K562 (cell line): ENCODE measurements at regions not wholly inside any gene's neighbourhood (a gene's known extent, or its start where the extent isn't known, plus 50 kb on each side); places are given as distances from the start of the nearest gene placed in this dataset.

Experiments
- ATAC-seq: fragments of 200-7000 bp; cut with Tn5 transposase; 3 replicates; pipeline ENCODE4 v1.9.1; 2020; ENCODE audit warnings: moderate library complexity
- BruUV-seq: library from RNA; stranded (reverse); fragments of 400-500 nt; replicated peaks from 2 replicates; lab custom pipeline; 2021; lab: Mats Ljungman, UMichigan
- CTCF ChIA-PET: fragments of 300-600 bp; formaldehyde crosslinking; extraction: SDS; loops from one replicate; lab custom pipeline; 2021; ENCODE audit warnings: low intra/inter-chr PET ratio; lab: Yijun Ruan, JAX
- POLR2A ChIA-PET: fragments of 300-600, 350-650 bp; sonication (Branson Sonifier 250); formaldehyde crosslinking; extraction: SDS; loops from one replicate; lab custom pipeline; 2021; ENCODE audit warnings: antibody characterized with exemption, inconsistent platforms; lab: Yijun Ruan, JAX
- DNase-seq, 4 experiments: peaks; one replicate each; pipeline versions ENCODE4 v3.0.0 to v3.0.0-alpha.2; 2011 to 2018; ENCODE audit warnings: low spot score in 3 of 4, mixed read lengths in 3 of 4; ENCODE audit errors: extremely low read depth in 1 of 4
- FAIRE-seq: peaks from 2 replicates; lab custom pipeline; 2011; peaks lifted over from hg19 to GRCh38; lab: Jason Lieb, UNC
- H2AFZ ChIP-seq: 2 replicates; pipeline ENCODE4 v1.6.0; 2011; ENCODE audit warnings: low read depth, low read length, control low read depth, inconsistent platforms
- H3K27ac ChIP-seq: fragments of 200-600 bp; 3 replicates; pipeline ENCODE4 v1.8.0; 2011; ENCODE audit warnings: low read depth, mild to moderate bottlenecking, control low read depth, inconsistent platforms, low read length, moderate library complexity, mixed read lengths; ENCODE audit errors: extremely low read depth
- H3K27me3 ChIP-seq, 2 experiments: fragments of 300-600 bp in 1 of 2; 2 replicates in 1 of 2; 3 replicates in 1 of 2; pipeline versions ENCODE4 v1.6.0 to v1.8.0; 2011; ENCODE audit warnings: inconsistent platforms in 2 of 2, low read length in 2 of 2, mild to moderate bottlenecking in 1 of 2, mixed read lengths in 1 of 2, moderate library complexity in 1 of 2; ENCODE audit not compliant: control insufficient read depth in 2 of 2, insufficient read depth in 2 of 2
- H3K36me3 ChIP-seq: fragments of 300-600 bp; 3 replicates; pipeline ENCODE4 v1.8.0; 2011; ENCODE audit warnings: mild to moderate bottlenecking, low read length, inconsistent platforms; ENCODE audit not compliant: control insufficient read depth, insufficient read depth
- H3K4me1 ChIP-seq, 2 experiments: fragments of 200-600 bp in 1 of 2; replicated peaks in 1 of 2; 2 replicates in 1 of 2; 3 replicates in 1 of 2; pipeline versions ENCODE4 v1.5.1 to v1.8.0; 2011; ENCODE audit warnings: inconsistent platforms in 2 of 2, low read length in 2 of 2, mild to moderate bottlenecking in 1 of 2, mixed read lengths in 1 of 2, moderate library complexity in 1 of 2; ENCODE audit not compliant: control insufficient read depth in 2 of 2, insufficient read depth in 2 of 2
- H3K4me2 ChIP-seq: 2 replicates; pipeline ENCODE4 v1.6.1; 2011; ENCODE audit warnings: low read length, control low read depth, inconsistent platforms, mixed read lengths; ENCODE audit not compliant: insufficient read depth
- H3K4me3 ChIP-seq: fragments of 200-600 bp; sonication (generic), shearing (Covaris generic); 2 replicates; pipeline ENCODE4 v1.5.1; 2016; ENCODE audit warnings: control low read depth, inconsistent platforms
- H3K79me2 ChIP-seq: fragments of 200-600 bp; 3 replicates; pipeline ENCODE4 v1.8.0; 2011; ENCODE audit warnings: low read length, inconsistent platforms; ENCODE audit not compliant: control insufficient read depth, insufficient read depth
- H3K9ac ChIP-seq, 2 experiments: 2 replicates each; pipeline versions ENCODE4 v1.6.0 to v1.6.1; 2011; ENCODE audit warnings: low read depth in 2 of 2, low read length in 2 of 2, control low read depth in 1 of 2, inconsistent platforms in 1 of 2, mild to moderate bottlenecking in 1 of 2, mixed read lengths in 1 of 2; ENCODE audit not compliant: insufficient read depth in 1 of 2
- H3K9me1 ChIP-seq: one replicate; pipeline ENCODE4 v1.6.0; 2011; ENCODE audit warnings: inconsistent platforms, mild to moderate bottlenecking, low read length, moderate library complexity; ENCODE audit not compliant: control insufficient read depth, insufficient read depth
- H3K9me3 ChIP-seq: replicated peaks from 2 replicates; pipeline ENCODE4 v1.5.1; 2011; ENCODE audit warnings: low read depth, low read length, inconsistent platforms; ENCODE audit not compliant: control insufficient read depth, insufficient read depth
- H4K20me1 ChIP-seq: replicated peaks from 2 replicates; pipeline ENCODE4 v1.6.1; 2011; ENCODE audit warnings: low read length, inconsistent platforms, mixed read lengths; ENCODE audit not compliant: control insufficient read depth, insufficient read depth
- GABPB2 ChIP-seq: fragments of 250-450 bp; sonication (Bioruptor Pico); conservative IDR thresholded peaks from 2 replicates; pipeline ENCODE4 v1.5.1; 2021; ENCODE audit warnings: mild to moderate bottlenecking
- ZNF431 ChIP-seq: sonication (generic); formaldehyde crosslinking; IDR thresholded peaks from 2 replicates; pipeline ENCODE4 v1.8.0; 2022; ENCODE audit warnings: mild to moderate bottlenecking, missing genetic modification reagents
- WGBS: fragments of 100-300 bp; shearing (Covaris generic); methylation state at CpG from one replicate; pipeline ENCODE4 v1.1.6; 2016; ENCODE audit warnings: low coverage, mixed read lengths; ENCODE audit not compliant: insufficient coverage; ENCODE audit errors: missing lambda C conversion rate; 5-methylcytosine and 5-hydroxymethylcytosine counted together
- in situ Hi-C: fragments of 300-500 bp; cut with MboI; formaldehyde crosslinking; loops from 4 replicates; pipeline ENCODE4 v1.15.0; 2018; ENCODE audit warnings: inconsistent platforms, mixed read lengths
- intact Hi-C: fragments of 100-400 bp; cut with micrococcal nuclease; formaldehyde crosslinking; loops from 2 replicates; pipeline ENCODE4 v1.14.2; 2022
- TF ChIP-seq, protein P1 (sequence below): fragments of 250-450 bp; sonication (Bioruptor Pico); IDR thresholded peaks from 2 replicates; pipeline ENCODE4 v1.4.0; 2020
- TF ChIP-seq, protein P2 (sequence below): fragments of 200-600 bp; sonication (generic); IDR thresholded peaks from one replicate; pipeline ENCODE4 v1.6.1; 2012; ENCODE audit warnings: mild to moderate bottlenecking, low read depth, low read length, inconsistent platforms

DNA sequence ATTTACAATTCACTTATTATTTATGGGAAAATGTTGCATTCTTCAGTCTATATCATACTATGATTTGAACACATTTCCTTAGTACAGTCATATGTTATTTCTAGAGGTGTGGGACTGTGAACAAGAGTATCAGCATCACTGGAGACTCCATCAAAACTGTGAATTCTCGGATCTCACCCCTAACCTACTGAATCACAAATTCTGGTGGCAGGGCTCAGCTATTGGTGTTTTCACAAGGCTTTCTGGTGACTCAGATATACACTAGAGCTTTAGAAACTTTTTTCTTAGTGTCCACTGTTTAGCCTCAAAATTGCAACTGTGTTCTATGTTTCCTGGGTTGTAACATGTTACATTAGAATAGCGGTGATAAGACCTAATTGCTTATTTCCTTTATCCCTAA is 352.9 kb upstream of the DDI1 start:
- no peak for FAIRE-seq
- POLR2A ChIA-PET, result no interaction called here
- in situ Hi-C loops, result no loop called here
- 0% methylated on average over 2 of the region's 2 CpGs for WGBS
- BruUV-seq, result no TSS peak
- Histone ChIP-seq H3K4me1 (no peaks in the 10 kb centered on the region), H3K27me3 (no peaks in the 10 kb centered on the region), H3K9me3 (no peaks in the 10 kb centered on the region), H3K79me2 (no peaks in the 10 kb centered on the region), H3K4me2 (no peak overlapping the region), H3K36me3 (no peaks in the 10 kb centered on the region), H3K4me3 (no peak overlapping the region), H4K20me1 (no peaks in the 10 kb centered on the region), H3K9ac (no peak overlapping the region), H2AFZ (no peak overlapping the region), H3K9me1 (no peaks in the 10 kb centered on the region), H3K27ac (no peak overlapping the region)
- ATAC-seq, result no peak
- CTCF ChIA-PET, result no interaction called here
- intact Hi-C loops, result no loop called here
- DNase-seq, result no peak
- TF ChIP-seq ZNF431 (CRISPR knock-in tag) (no peak), GABPB2 (CRISPR knock-in tag) (no peak)
- TF ChIP-seq, protein P1, sequence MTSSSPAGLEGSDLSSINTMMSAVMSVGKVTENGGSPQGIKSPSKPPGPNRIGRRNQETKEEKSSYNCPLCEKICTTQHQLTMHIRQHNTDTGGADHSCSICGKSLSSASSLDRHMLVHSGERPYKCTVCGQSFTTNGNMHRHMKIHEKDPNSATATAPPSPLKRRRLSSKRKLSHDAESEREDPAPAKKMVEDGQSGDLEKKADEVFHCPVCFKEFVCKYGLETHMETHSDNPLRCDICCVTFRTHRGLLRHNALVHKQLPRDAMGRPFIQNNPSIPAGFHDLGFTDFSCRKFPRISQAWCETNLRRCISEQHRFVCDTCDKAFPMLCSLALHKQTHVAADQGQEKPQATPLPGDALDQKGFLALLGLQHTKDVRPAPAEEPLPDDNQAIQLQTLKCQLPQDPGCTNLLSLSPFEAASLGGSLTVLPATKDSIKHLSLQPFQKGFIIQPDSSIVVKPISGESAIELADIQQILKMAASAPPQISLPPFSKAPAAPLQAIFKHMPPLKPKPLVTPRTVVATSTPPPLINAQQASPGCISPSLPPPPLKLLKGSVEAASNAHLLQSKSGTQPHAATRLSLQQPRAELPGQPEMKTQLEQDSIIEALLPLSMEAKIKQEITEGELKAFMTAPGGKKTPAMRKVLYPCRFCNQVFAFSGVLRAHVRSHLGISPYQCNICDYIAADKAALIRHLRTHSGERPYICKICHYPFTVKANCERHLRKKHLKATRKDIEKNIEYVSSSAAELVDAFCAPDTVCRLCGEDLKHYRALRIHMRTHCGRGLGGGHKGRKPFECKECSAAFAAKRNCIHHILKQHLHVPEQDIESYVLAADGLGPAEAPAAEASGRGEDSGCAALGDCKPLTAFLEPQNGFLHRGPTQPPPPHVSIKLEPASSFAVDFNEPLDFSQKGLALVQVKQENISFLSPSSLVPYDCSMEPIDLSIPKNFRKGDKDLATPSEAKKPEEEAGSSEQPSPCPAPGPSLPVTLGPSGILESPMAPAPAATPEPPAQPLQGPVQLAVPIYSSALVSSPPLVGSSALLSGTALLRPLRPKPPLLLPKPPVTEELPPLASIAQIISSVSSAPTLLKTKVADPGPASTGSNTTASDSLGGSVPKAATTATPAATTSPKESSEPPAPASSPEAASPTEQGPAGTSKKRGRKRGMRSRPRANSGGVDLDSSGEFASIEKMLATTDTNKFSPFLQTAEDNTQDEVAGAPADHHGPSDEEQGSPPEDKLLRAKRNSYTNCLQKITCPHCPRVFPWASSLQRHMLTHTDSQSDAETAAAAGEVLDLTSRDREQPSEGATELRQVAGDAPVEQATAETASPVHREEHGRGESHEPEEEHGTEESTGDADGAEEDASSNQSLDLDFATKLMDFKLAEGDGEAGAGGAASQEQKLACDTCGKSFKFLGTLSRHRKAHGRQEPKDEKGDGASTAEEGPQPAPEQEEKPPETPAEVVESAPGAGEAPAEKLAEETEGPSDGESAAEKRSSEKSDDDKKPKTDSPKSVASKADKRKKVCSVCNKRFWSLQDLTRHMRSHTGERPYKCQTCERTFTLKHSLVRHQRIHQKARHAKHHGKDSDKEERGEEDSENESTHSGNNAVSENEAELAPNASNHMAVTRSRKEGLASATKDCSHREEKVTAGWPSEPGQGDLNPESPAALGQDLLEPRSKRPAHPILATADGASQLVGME (CRISPR knock-in tag), result no peak
- TF ChIP-seq, protein P2, sequence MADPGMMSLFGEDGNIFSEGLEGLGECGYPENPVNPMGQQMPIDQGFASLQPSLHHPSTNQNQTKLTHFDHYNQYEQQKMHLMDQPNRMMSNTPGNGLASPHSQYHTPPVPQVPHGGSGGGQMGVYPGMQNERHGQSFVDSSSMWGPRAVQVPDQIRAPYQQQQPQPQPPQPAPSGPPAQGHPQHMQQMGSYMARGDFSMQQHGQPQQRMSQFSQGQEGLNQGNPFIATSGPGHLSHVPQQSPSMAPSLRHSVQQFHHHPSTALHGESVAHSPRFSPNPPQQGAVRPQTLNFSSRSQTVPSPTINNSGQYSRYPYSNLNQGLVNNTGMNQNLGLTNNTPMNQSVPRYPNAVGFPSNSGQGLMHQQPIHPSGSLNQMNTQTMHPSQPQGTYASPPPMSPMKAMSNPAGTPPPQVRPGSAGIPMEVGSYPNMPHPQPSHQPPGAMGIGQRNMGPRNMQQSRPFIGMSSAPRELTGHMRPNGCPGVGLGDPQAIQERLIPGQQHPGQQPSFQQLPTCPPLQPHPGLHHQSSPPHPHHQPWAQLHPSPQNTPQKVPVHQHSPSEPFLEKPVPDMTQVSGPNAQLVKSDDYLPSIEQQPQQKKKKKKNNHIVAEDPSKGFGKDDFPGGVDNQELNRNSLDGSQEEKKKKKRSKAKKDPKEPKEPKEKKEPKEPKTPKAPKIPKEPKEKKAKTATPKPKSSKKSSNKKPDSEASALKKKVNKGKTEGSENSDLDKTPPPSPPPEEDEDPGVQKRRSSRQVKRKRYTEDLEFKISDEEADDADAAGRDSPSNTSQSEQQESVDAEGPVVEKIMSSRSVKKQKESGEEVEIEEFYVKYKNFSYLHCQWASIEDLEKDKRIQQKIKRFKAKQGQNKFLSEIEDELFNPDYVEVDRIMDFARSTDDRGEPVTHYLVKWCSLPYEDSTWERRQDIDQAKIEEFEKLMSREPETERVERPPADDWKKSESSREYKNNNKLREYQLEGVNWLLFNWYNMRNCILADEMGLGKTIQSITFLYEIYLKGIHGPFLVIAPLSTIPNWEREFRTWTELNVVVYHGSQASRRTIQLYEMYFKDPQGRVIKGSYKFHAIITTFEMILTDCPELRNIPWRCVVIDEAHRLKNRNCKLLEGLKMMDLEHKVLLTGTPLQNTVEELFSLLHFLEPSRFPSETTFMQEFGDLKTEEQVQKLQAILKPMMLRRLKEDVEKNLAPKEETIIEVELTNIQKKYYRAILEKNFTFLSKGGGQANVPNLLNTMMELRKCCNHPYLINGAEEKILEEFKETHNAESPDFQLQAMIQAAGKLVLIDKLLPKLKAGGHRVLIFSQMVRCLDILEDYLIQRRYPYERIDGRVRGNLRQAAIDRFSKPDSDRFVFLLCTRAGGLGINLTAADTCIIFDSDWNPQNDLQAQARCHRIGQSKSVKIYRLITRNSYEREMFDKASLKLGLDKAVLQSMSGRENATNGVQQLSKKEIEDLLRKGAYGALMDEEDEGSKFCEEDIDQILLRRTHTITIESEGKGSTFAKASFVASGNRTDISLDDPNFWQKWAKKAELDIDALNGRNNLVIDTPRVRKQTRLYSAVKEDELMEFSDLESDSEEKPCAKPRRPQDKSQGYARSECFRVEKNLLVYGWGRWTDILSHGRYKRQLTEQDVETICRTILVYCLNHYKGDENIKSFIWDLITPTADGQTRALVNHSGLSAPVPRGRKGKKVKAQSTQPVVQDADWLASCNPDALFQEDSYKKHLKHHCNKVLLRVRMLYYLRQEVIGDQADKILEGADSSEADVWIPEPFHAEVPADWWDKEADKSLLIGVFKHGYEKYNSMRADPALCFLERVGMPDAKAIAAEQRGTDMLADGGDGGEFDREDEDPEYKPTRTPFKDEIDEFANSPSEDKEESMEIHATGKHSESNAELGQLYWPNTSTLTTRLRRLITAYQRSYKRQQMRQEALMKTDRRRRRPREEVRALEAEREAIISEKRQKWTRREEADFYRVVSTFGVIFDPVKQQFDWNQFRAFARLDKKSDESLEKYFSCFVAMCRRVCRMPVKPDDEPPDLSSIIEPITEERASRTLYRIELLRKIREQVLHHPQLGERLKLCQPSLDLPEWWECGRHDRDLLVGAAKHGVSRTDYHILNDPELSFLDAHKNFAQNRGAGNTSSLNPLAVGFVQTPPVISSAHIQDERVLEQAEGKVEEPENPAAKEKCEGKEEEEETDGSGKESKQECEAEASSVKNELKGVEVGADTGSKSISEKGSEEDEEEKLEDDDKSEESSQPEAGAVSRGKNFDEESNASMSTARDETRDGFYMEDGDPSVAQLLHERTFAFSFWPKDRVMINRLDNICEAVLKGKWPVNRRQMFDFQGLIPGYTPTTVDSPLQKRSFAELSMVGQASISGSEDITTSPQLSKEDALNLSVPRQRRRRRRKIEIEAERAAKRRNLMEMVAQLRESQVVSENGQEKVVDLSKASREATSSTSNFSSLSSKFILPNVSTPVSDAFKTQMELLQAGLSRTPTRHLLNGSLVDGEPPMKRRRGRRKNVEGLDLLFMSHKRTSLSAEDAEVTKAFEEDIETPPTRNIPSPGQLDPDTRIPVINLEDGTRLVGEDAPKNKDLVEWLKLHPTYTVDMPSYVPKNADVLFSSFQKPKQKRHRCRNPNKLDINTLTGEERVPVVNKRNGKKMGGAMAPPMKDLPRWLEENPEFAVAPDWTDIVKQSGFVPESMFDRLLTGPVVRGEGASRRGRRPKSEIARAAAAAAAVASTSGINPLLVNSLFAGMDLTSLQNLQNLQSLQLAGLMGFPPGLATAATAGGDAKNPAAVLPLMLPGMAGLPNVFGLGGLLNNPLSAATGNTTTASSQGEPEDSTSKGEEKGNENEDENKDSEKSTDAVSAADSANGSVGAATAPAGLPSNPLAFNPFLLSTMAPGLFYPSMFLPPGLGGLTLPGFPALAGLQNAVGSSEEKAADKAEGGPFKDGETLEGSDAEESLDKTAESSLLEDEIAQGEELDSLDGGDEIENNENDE, result no peak
